GM23248 (cell line): ENCODE measurements at regions not wholly inside any gene's neighbourhood (a gene's known extent, or its start where the extent isn't known, plus 50 kb on each side); places are given as distances from the start of the nearest gene placed in this dataset.

Experiments
- DNase-seq: peaks from one replicate; pipeline ENCODE4 v3.0.0-alpha.2; 2015
- H2AFZ ChIP-seq: fragments of 200-600 bp; sonication (generic); 2 replicates; pipeline ENCODE4 v1.6.1; 2016; ENCODE audit warnings: antibody characterized with exemption
- H3F3A ChIP-seq: fragments of 200-600 bp; sonication (generic); 2 replicates; pipeline ENCODE4 v1.6.1; 2016; ENCODE audit warnings: mild to moderate bottlenecking, antibody characterized with exemption, mixed run types; ENCODE audit not compliant: insufficient read depth
- H3K27ac ChIP-seq: fragments of 200-600 bp; sonication (generic); 2 replicates; pipeline ENCODE4 v1.5.1; 2016; ENCODE audit warnings: mild to moderate bottlenecking
- H3K27me3 ChIP-seq: fragments of 200-600 bp; sonication (generic); replicated peaks from 2 replicates; pipeline ENCODE4 v1.6.1; 2016; ENCODE audit warnings: mild to moderate bottlenecking; ENCODE audit not compliant: insufficient read depth
- H3K36me3 ChIP-seq: fragments of 200-600 bp; sonication (generic); 2 replicates; pipeline ENCODE4 v1.6.1; 2016; ENCODE audit warnings: low read depth, mild to moderate bottlenecking
- H3K4me1 ChIP-seq: fragments of 200-600 bp; sonication (generic); 2 replicates; pipeline ENCODE4 v1.6.1; 2016; ENCODE audit warnings: mild to moderate bottlenecking; ENCODE audit not compliant: insufficient read depth
- H3K4me2 ChIP-seq: fragments of 200-600 bp; sonication (generic); one replicate; pipeline ENCODE4 v1.6.1; 2016; ENCODE audit warnings: mild to moderate bottlenecking; ENCODE audit not compliant: unreplicated experiment
- H3K4me3 ChIP-seq: fragments of 200-600 bp; sonication (generic); 2 replicates; pipeline ENCODE4 v1.5.1; 2016; ENCODE audit warnings: mild to moderate bottlenecking
- H3K79me2 ChIP-seq: fragments of 200-600 bp; sonication (generic); 2 replicates; pipeline ENCODE4 v1.6.1; 2016; ENCODE audit warnings: mild to moderate bottlenecking; ENCODE audit not compliant: insufficient read depth
- H3K9ac ChIP-seq: fragments of 200-600 bp; sonication (generic); 2 replicates; pipeline ENCODE4 v1.6.1; 2016; ENCODE audit warnings: mild to moderate bottlenecking
- H3K9me2 ChIP-seq: fragments of 200-600 bp; sonication (generic); 2 replicates; pipeline ENCODE4 v1.6.1; 2016; ENCODE audit warnings: mixed run types, mild to moderate bottlenecking, moderate library complexity; ENCODE audit not compliant: insufficient read depth
- H3K9me3 ChIP-seq: fragments of 200-600 bp; sonication (generic); one replicate; pipeline ENCODE4 v1.6.1; 2017; ENCODE audit warnings: low read depth
- H4K20me1 ChIP-seq: fragments of 200-600 bp; sonication (generic); 2 replicates; pipeline ENCODE4 v1.6.0; 2016; ENCODE audit not compliant: insufficient read depth
- EZH2 ChIP-seq: fragments of 200-600 bp; sonication (generic); IDR thresholded peaks from 2 replicates; pipeline ENCODE4 v1.6.1; 2018; ENCODE audit warnings: antibody characterized with exemption, mild to moderate bottlenecking; ENCODE audit not compliant: insufficient read depth, poor library complexity, severe bottlenecking
- EZH2phosphoT487 ChIP-seq: fragments of 200-600 bp; sonication (generic); IDR thresholded peaks from 2 replicates; pipeline ENCODE4 v1.6.1; 2018; ENCODE audit warnings: antibody characterized with exemption, moderate library complexity, mild to moderate bottlenecking, low read depth; ENCODE audit not compliant: insufficient read depth
- WGBS, 2 experiments: methylation state at CpG; one replicate each; pipeline ENCODE4 v1.1.6; 2015 to 2017; ENCODE audit warnings: low lambda C conversion rate in 2 of 2, low coverage in 1 of 2; ENCODE audit errors: missing lambda C conversion rate in 2 of 2; 5-methylcytosine and 5-hydroxymethylcytosine counted together
- in situ Hi-C: fragments of 300-500 bp; cut with MboI; formaldehyde crosslinking; loops from 2 replicates; pipeline ENCODE4 v1.15.0; 2020

GRCh38 chr3:72255791-72256559 lies 471.0 kb upstream of the PROK2 start:
- no peaks in the 10 kb centered on the region for H3K79me2 ChIP-seq
- no peak for DNase-seq
- H3K9ac ChIP-seq: no peak overlapping the region
- H3K4me1 ChIP-seq: 0 out of 2 replicates have a peak, but pooled peaks cover 10% of the 10 kb centered on the region
- H3K9me3 ChIP-seq: no peaks in the 10 kb centered on the region
- H2AFZ ChIP-seq: no peak overlapping the region
- H3K36me3 ChIP-seq: no peaks in the 10 kb centered on the region
- no peaks in the 10 kb centered on the region for H3K9me2 ChIP-seq
- no peaks in the 10 kb centered on the region for H3F3A ChIP-seq
- in situ Hi-C loops: loop anchor here (25.0 kb wide), 1 partner anchor 544 kb away; no protein-coding TSS in a partner anchor
- no peak overlapping the region for H3K4me3 ChIP-seq
- peaks cover 1% of the 10 kb centered on the region for H3K27me3 ChIP-seq
- no peak for TF ChIP-seq EZH2
- no peaks in the 10 kb centered on the region for H4K20me1 ChIP-seq
- no peak overlapping the region for H3K27ac ChIP-seq
- WGBS, 2 experiments: 66% methylated on average over 14 of the region's 14 CpGs
- no peak overlapping the region for H3K4me2 ChIP-seq

DNA sequence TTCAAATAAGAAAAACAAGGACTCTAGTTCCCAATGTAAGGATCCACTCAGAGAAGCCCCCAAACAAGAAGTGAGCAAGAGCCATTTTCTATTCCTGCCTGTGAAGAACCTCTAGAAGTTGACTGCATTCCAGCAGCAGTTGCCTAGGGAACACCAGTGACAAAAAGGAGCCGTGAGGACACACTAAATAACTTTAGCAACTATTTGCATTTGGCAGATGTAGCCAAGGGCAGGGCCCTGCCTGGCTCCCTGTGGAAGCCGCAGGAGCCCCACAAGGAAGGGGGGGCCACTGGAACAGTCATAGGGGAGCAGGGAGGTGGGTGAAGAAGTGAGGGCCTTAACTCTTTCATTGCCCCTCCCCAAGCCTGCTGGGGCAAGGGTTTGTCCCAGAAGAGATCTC lies 470.2 kb upstream of the PROK2 start:
- TF ChIP-seq EZH2phosphoT487 (no peak), EZH2 (no peak)
- in situ Hi-C loops: loop anchor here (25.0 kb wide), 1 partner anchor 543 kb away; no protein-coding TSS in a partner anchor
- Histone ChIP-seq H3K27me3 (peaks cover 4% of the 10 kb centered on the region), H3K9ac (no peak overlapping the region), H2AFZ (0 out of 2 replicates have a peak overlapping the region, but pooled peaks have one; percentile 7), H3K36me3 (no peaks in the 10 kb centered on the region), H3K4me2 (no peak overlapping the region), H3K79me2 (no peaks in the 10 kb centered on the region), H3K9me2 (no peaks in the 10 kb centered on the region), H3K27ac (no peak overlapping the region), H3F3A (no peaks in the 10 kb centered on the region), H4K20me1 (no peaks in the 10 kb centered on the region), H3K4me1 (0 out of 2 replicates have a peak, but pooled peaks cover 10% of the 10 kb centered on the region), H3K9me3 (no peaks in the 10 kb centered on the region), H3K4me3 (no peak overlapping the region)
- WGBS, 2 experiments: 2 to 17% methylated on average over 2 of the region's 2 CpGs
- peak; percentile 81 for DNase-seq

DNA sequence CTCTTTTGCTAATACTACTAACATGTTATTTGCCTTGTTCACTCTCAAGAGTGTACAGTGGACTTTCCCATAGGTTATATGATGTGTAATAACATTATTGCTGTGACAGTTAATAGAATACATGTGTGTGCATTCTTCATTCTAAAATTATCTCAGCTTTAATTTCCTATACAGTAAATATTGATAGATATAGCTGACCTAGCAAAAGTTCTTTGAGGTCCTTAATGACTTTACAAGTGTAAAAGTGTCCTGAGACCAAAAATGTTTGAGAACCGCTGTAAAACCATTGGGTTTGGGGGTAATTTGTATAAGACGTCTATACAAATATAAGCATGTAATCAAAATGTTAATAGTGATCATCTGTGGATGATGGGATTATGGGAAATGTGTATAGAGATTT lies 469.5 kb upstream of the PROK2 start:
- no peaks in the 10 kb centered on the region for H3K79me2 ChIP-seq
- WGBS, 2 experiments: 77 to 83% methylated on average over 2 of the region's 2 CpGs
- no peak overlapping the region for H3K4me2 ChIP-seq
- H3K27ac ChIP-seq: no peak overlapping the region
- H3K9me2 ChIP-seq: no peaks in the 10 kb centered on the region
- no peaks in the 10 kb centered on the region for H3K9me3 ChIP-seq
- H2AFZ ChIP-seq: no peak overlapping the region
- no peak overlapping the region for H3K4me3 ChIP-seq
- H4K20me1 ChIP-seq: no peaks in the 10 kb centered on the region
- H3K27me3 ChIP-seq: peaks cover 5% of the 10 kb centered on the region
- no peak for TF ChIP-seq EZH2phosphoT487
- no peak for TF ChIP-seq EZH2
- H3K9ac ChIP-seq: no peak overlapping the region
- no peak for DNase-seq
- in situ Hi-C loops: loop anchor here (25.0 kb wide), 1 partner anchor 542 kb away; no protein-coding TSS in a partner anchor
- 0 out of 2 replicates have a peak, but pooled peaks cover 10% of the 10 kb centered on the region for H3K4me1 ChIP-seq
- no peaks in the 10 kb centered on the region for H3F3A ChIP-seq
- no peaks in the 10 kb centered on the region for H3K36me3 ChIP-seq

DNA sequence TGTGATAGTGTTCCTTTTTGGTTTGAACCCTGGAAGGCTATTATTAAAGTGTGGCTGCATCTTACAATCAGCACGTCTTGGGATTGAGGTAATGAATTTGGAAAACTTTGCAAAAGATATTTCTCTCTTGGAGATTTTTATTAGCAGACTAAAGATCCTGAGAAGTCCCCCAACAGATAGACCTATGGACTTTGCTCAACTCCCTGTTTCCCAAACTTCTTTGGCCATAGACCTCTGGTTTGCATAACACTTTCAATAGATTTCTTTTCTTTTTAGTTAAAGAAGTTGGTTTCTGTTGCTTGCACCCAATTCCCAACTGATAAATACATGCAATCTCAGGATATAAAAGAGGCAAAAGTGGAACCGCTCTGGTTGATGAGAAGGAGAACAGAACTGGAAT lies 465.8 kb upstream of the PROK2 start:
- Histone ChIP-seq H3K27ac (no peak overlapping the region), H4K20me1 (no peaks in the 10 kb centered on the region), H3K9me3 (no peaks in the 10 kb centered on the region), H3K9me2 (no peaks in the 10 kb centered on the region), H3K4me3 (no peak overlapping the region), H3F3A (no peaks in the 10 kb centered on the region), H3K9ac (no peak overlapping the region), H3K4me2 (no peak overlapping the region), H3K4me1 (0 out of 2 replicates have a peak, but pooled peaks cover 10% of the 10 kb centered on the region), H2AFZ (no peak overlapping the region), H3K79me2 (no peaks in the 10 kb centered on the region), H3K27me3 (peaks cover 10% of the 10 kb centered on the region), H3K36me3 (no peaks in the 10 kb centered on the region)
- TF ChIP-seq EZH2 (no peak), EZH2phosphoT487 (no peak)
- DNase-seq: no peak
- in situ Hi-C loops: loop anchor here (25.0 kb wide), 1 partner anchor 538 kb away; no protein-coding TSS in a partner anchor
- 59 to 62% methylated on average over 2 of the region's 2 CpGs for WGBS, 2 experiments
